Fibroblast of lung (primary cell): ENCODE measurements at regions not wholly inside any gene's neighbourhood (a gene's known extent, or its start where the extent isn't known, plus 50 kb on each side); places are given as distances from the start of the nearest gene placed in this dataset.
A peak's percentile ranks its signal among the peaks of the same experiment; 100 is the strongest.

Experiments used
- DNase-seq, 2 donors: peaks; one replicate each; pipeline versions ENCODE4 v3.0.0 to v3.0.0-alpha.2; 2010; ENCODE audit warnings: low read depth in 2 of 2
- H2AFZ ChIP-seq: 2 replicates; pipeline ENCODE4 v1.5.1; 2012; ENCODE audit warnings: low read length, control low read depth, inconsistent platforms
- H3K27ac ChIP-seq: 2 replicates; pipeline ENCODE4 v1.5.1; 2011; ENCODE audit warnings: low read length, control low read depth; ENCODE audit not compliant: insufficient read depth
- H3K27me3 ChIP-seq: 2 replicates; pipeline ENCODE4 v1.5.1; 2011; ENCODE audit warnings: mild to moderate bottlenecking, low read length; ENCODE audit not compliant: control insufficient read depth, insufficient read depth
- H3K36me3 ChIP-seq: 2 replicates; pipeline ENCODE4 v1.5.1; 2011; ENCODE audit warnings: low read length; ENCODE audit not compliant: control insufficient read depth, insufficient read depth
- H3K4me1 ChIP-seq: 2 replicates; pipeline ENCODE4 v1.5.1; 2011; ENCODE audit warnings: low read length; ENCODE audit not compliant: control insufficient read depth, insufficient read depth; ENCODE audit errors: extremely low read depth
- H3K4me2 ChIP-seq: 2 replicates; pipeline ENCODE4 v1.5.1; 2011; ENCODE audit warnings: low read length, control low read depth; ENCODE audit not compliant: insufficient read depth; ENCODE audit errors: extremely low read depth
- H3K4me3 ChIP-seq, 4 experiments: fragments of 200-600 bp in 1 of 4; sonication (generic) in 1 of 4; replicated peaks in 1 of 4; 2 replicates each; pipeline ENCODE4 v1.5.1; 2011 to 2016; ENCODE audit warnings: low read length in 4 of 4, low read depth in 3 of 4, mild to moderate bottlenecking in 3 of 4, control low read depth in 2 of 4, inconsistent platforms in 1 of 4, mixed read lengths in 1 of 4; ENCODE audit not compliant: insufficient read depth in 1 of 4; ENCODE audit errors: control extremely low read depth in 1 of 4
- H3K79me2 ChIP-seq: 2 replicates; pipeline ENCODE4 v1.5.1; 2012; ENCODE audit warnings: mild to moderate bottlenecking, low read length, inconsistent platforms; ENCODE audit not compliant: control insufficient read depth, insufficient read depth
- H3K9ac ChIP-seq: 2 replicates; pipeline ENCODE4 v1.5.1; 2011; ENCODE audit warnings: mild to moderate bottlenecking, low read length, control low read depth; ENCODE audit not compliant: insufficient read depth
- H3K9me3 ChIP-seq: 2 replicates; pipeline ENCODE4 v1.5.1; 2012; ENCODE audit warnings: low read depth, low read length; ENCODE audit not compliant: control insufficient read depth, insufficient read depth
- H4K20me1 ChIP-seq: 2 replicates; pipeline ENCODE4 v1.5.1; 2011; ENCODE audit warnings: low read length; ENCODE audit not compliant: control insufficient read depth, insufficient read depth; ENCODE audit errors: extremely low read depth
- CTCF ChIP-seq, 2 donors: IDR thresholded peaks in 1 of 2; conservative IDR thresholded peaks in 1 of 2; 1 replicate in 1 of 2; 2 replicates in 1 of 2; pipeline ENCODE4 v1.5.1; 2011 to 2012; ENCODE audit warnings: low read length in 2 of 2, control low read depth in 1 of 2, inconsistent platforms in 1 of 2, low read depth in 1 of 2, mild to moderate bottlenecking in 1 of 2
- EZH2 ChIP-seq: IDR thresholded peaks from 2 replicates; pipeline ENCODE4 v1.5.1; 2012; ENCODE audit warnings: low read length, control low read depth, mild to moderate bottlenecking; ENCODE audit errors: missing control alignments

GRCh38 chr5:53814819-53815218, 254.4 kb downstream of the NDUFS4 start:
- no peak for TF ChIP-seq EZH2
- no peak for TF ChIP-seq CTCF (conservative IDR thresholded peaks at IDR 0.05 in 1 of 2, IDR thresholded peaks at IDR 0.05 in 1 of 2; ENCODE audit: low read depth in 1 of 2, low read length in 2 of 2)
- no peaks in the 10 kb centered on the region for H3K9me3 ChIP-seq
- peaks cover 3% of the 10 kb centered on the region for H3K27me3 ChIP-seq
- H3K27ac ChIP-seq = no peak overlapping the region
- H4K20me1 ChIP-seq = no peaks in the 10 kb centered on the region
- no peaks in the 10 kb centered on the region for H3K79me2 ChIP-seq
- no peaks in the 10 kb centered on the region for H3K4me1 ChIP-seq
- DNase-seq = no peak
- no peak overlapping the region for H3K4me3 ChIP-seq
- no peak overlapping the region for H3K4me2 ChIP-seq
- no peak overlapping the region for H3K9ac ChIP-seq
- no peaks in the 10 kb centered on the region for H3K36me3 ChIP-seq
- H2AFZ ChIP-seq = no peak overlapping the region

GRCh38 chr5:53815471-53815870, 255.0 kb downstream of the NDUFS4 start:
- Histone ChIP-seq H3K9ac (no peak overlapping the region), H4K20me1 (no peaks in the 10 kb centered on the region), H3K4me1 (no peaks in the 10 kb centered on the region), H3K4me3 (no peak overlapping the region), H3K27me3 (peaks cover 3% of the 10 kb centered on the region), H3K27ac (no peak overlapping the region), H3K9me3 (no peaks in the 10 kb centered on the region), H3K36me3 (no peaks in the 10 kb centered on the region), H3K79me2 (no peaks in the 10 kb centered on the region), H3K4me2 (no peak overlapping the region), H2AFZ (no peak overlapping the region)
- TF ChIP-seq EZH2 (no peak), CTCF (conservative IDR thresholded peaks at IDR 0.05 in 1 of 2, IDR thresholded peaks at IDR 0.05 in 1 of 2; ENCODE audit: low read depth in 1 of 2, low read length in 2 of 2) (no peak)
- no peak for DNase-seq

GRCh38 chr5:53817183-53817582, 256.7 kb downstream of the NDUFS4 start:
- Histone ChIP-seq H3K36me3 (no peaks in the 10 kb centered on the region), H3K4me3 (no peak overlapping the region), H3K27me3 (peaks cover 3% of the 10 kb centered on the region), H2AFZ (no peak overlapping the region), H3K4me2 (no peak overlapping the region), H3K9ac (no peak overlapping the region), H4K20me1 (no peaks in the 10 kb centered on the region), H3K9me3 (no peaks in the 10 kb centered on the region), H3K79me2 (no peaks in the 10 kb centered on the region), H3K4me1 (no peaks in the 10 kb centered on the region), H3K27ac (no peak overlapping the region)
- TF ChIP-seq CTCF (conservative IDR thresholded peaks at IDR 0.05 in 1 of 2, IDR thresholded peaks at IDR 0.05 in 1 of 2; ENCODE audit: low read depth in 1 of 2, low read length in 2 of 2) = no peak
- TF ChIP-seq EZH2 = no peak
- peak in 1 of 2 donors; percentile 31 for DNase-seq
